PC-3 (cell line): ENCODE measurements at regions not wholly inside any gene's neighbourhood (a gene's known extent, or its start where the extent isn't known, plus 50 kb on each side); places are given as distances from the start of the nearest gene placed in this dataset.
"Not testable (repeated sequence)": the region's sequence is repeated elsewhere in the genome, so short reads cannot be mapped to it uniquely, and the experiment has no call there.

Experiments
- ATAC-seq: fragments of 200-7000 bp; cut with Tn5 transposase; 2 replicates; pipeline ENCODE4 v1.9.1; 2020; ENCODE audit warnings: mild to moderate bottlenecking, moderate library complexity
- BruUV-seq: library from RNA; stranded (reverse); fragments of 400-500 nt; replicated peaks from 2 replicates; lab custom pipeline; 2021; lab: Mats Ljungman, UMichigan
- CTCF ChIA-PET: fragments of 300-600 bp; sonication (Branson Sonifier 250); formaldehyde crosslinking; loops from one replicate; lab custom pipeline; 2022; ENCODE audit warnings: antibody characterized with exemption; lab: Charles Lee
- POLR2A ChIA-PET: fragments of 300-600 bp; sonication (Branson Sonifier 250); formaldehyde crosslinking; loops from one replicate; lab custom pipeline; 2022; ENCODE audit warnings: antibody characterized with exemption; ENCODE audit not compliant: unreplicated experiment; lab: Charles Lee
- DNase-seq: peaks from one replicate; pipeline ENCODE4 v3.0.0-alpha.2; 2015
- H2AFZ ChIP-seq: fragments of 300-600 bp; sonication (generic); 2 replicates; pipeline ENCODE4 v1.6.0; 2016; ENCODE audit warnings: antibody characterized with exemption, low read length
- H3F3A ChIP-seq: fragments of 300-600 bp; sonication (generic); one replicate; pipeline ENCODE4 v1.6.0; 2017; ENCODE audit warnings: antibody characterized with exemption, low read length, control low read depth, mild to moderate bottlenecking; ENCODE audit not compliant: unreplicated experiment
- H3K27ac ChIP-seq: fragments of 300-600 bp; sonication (generic); 2 replicates; pipeline ENCODE4 v1.5.1; 2016; ENCODE audit warnings: mild to moderate bottlenecking, low read length
- H3K27me3 ChIP-seq: fragments of 300-600 bp; sonication (generic); 2 replicates; pipeline ENCODE4 v1.6.1; 2016; ENCODE audit warnings: low read length, mixed read lengths
- H3K36me3 ChIP-seq: fragments of 300-600 bp; sonication (generic); 2 replicates; pipeline ENCODE4 v1.6.1; 2016; ENCODE audit warnings: low read depth, mixed run types, low read length, mixed read lengths
- H3K4me1 ChIP-seq: fragments of 300-600 bp; sonication (generic); 2 replicates; pipeline ENCODE4 v1.5.1; 2016; ENCODE audit warnings: low read length; ENCODE audit not compliant: insufficient read depth
- H3K4me2 ChIP-seq: fragments of 300-600 bp; sonication (generic); 2 replicates; pipeline ENCODE4 v1.6.0; 2016; ENCODE audit warnings: low read length
- H3K4me3 ChIP-seq: fragments of 300-600 bp; sonication (generic); 2 replicates; pipeline ENCODE4 v1.5.1; 2016; ENCODE audit warnings: mild to moderate bottlenecking, low read length, mixed read lengths
- H3K79me2 ChIP-seq: fragments of 300-600 bp; sonication (generic); 2 replicates; pipeline ENCODE4 v1.6.1; 2017; ENCODE audit warnings: low read length, mixed read lengths
- H3K9ac ChIP-seq: fragments of 300-600 bp; sonication (generic); 2 replicates; pipeline ENCODE4 v1.6.0; 2016; ENCODE audit warnings: mild to moderate bottlenecking, low read length
- H3K9me2 ChIP-seq: fragments of 300-600 bp; sonication (generic); replicated peaks from 2 replicates; pipeline ENCODE4 v1.6.1; 2016; ENCODE audit warnings: mixed run types, low read length, mixed read lengths
- H3K9me3 ChIP-seq: fragments of 300-600 bp; sonication (generic); 2 replicates; pipeline ENCODE4 v1.6.1; 2016; ENCODE audit warnings: low read length, mixed read lengths
- H4K20me1 ChIP-seq: fragments of 300-600 bp; sonication (generic); 2 replicates; pipeline ENCODE4 v1.6.1; 2016; ENCODE audit warnings: low read length, mixed read lengths
- CTCF ChIP-seq: fragments of 300-600 bp; sonication (generic); conservative IDR thresholded peaks from 2 replicates; pipeline ENCODE4 v1.5.1; 2017; ENCODE audit warnings: antibody characterized with exemption, low read depth, mild to moderate bottlenecking, low read length
- EZH2 ChIP-seq: fragments of 300-600 bp; sonication (generic); IDR thresholded peaks from one replicate; pipeline ENCODE4 v1.6.1; 2017; ENCODE audit warnings: antibody characterized with exemption, mild to moderate bottlenecking, low read length; ENCODE audit not compliant: unreplicated experiment
- EZH2phosphoT487 ChIP-seq: fragments of 300-600 bp; sonication (generic); IDR thresholded peaks from 2 replicates; pipeline ENCODE4 v1.6.1; 2018; ENCODE audit warnings: mild to moderate bottlenecking, antibody characterized with exemption, low read length, borderline replicate concordance
- intact Hi-C: fragments of 100-400 bp; cut with micrococcal nuclease; formaldehyde crosslinking; loops from 2 replicates; pipeline ENCODE4 v1.9.0; 2023

GRCh38 chr11:26867286-26867685 is 126.6 kb upstream of the FIBIN start:
- BruUV-seq: no TSS peak
- no peaks in the 10 kb centered on the region for H3K4me1 ChIP-seq
- no peaks in the 10 kb centered on the region for H3K9me2 ChIP-seq
- TF ChIP-seq EZH2 (no peak), EZH2phosphoT487 (no peak), CTCF (no peak)
- H3K36me3 ChIP-seq: no peaks in the 10 kb centered on the region
- H3K4me2 ChIP-seq: no peak overlapping the region
- DNase-seq: no peak
- H3K4me3 ChIP-seq: no peak overlapping the region
- H3K79me2 ChIP-seq: no peaks in the 10 kb centered on the region
- no peak overlapping the region for H3K9ac ChIP-seq
- ChIA-PET CTCF (no interaction called here), POLR2A (no interaction called here)
- H3K27ac ChIP-seq: no peak overlapping the region
- H2AFZ ChIP-seq: no peak overlapping the region
- H4K20me1 ChIP-seq: no peaks in the 10 kb centered on the region
- no peak for ATAC-seq
- H3K27me3 ChIP-seq: no peaks in the 10 kb centered on the region
- no peaks in the 10 kb centered on the region for H3F3A ChIP-seq
- intact Hi-C loops: no loop called here
- no peaks in the 10 kb centered on the region for H3K9me3 ChIP-seq

GRCh38 chr11:26878959-26879581 is 114.8 kb upstream of the FIBIN start:
- DNase-seq (no peak), ATAC-seq (no peak)
- Histone ChIP-seq H3K79me2 (no peaks in the 10 kb centered on the region), H3K9me2 (no peaks in the 10 kb centered on the region), H3K4me3 (no peak overlapping the region), H3K36me3 (no peaks in the 10 kb centered on the region), H4K20me1 (no peaks in the 10 kb centered on the region), H3K4me1 (no peaks in the 10 kb centered on the region), H3K9ac (no peak overlapping the region), H3K9me3 (no peaks in the 10 kb centered on the region), H3F3A (no peaks in the 10 kb centered on the region), H3K4me2 (no peak overlapping the region), H3K27me3 (no peaks in the 10 kb centered on the region), H3K27ac (no peak overlapping the region), H2AFZ (no peak overlapping the region)
- TF ChIP-seq CTCF: no peak
- no peak for TF ChIP-seq EZH2
- no peak for TF ChIP-seq EZH2phosphoT487
- CTCF ChIA-PET: no interaction called here
- no TSS peak for BruUV-seq
- POLR2A ChIA-PET: no interaction called here
- intact Hi-C loops: no loop called here

DNA sequence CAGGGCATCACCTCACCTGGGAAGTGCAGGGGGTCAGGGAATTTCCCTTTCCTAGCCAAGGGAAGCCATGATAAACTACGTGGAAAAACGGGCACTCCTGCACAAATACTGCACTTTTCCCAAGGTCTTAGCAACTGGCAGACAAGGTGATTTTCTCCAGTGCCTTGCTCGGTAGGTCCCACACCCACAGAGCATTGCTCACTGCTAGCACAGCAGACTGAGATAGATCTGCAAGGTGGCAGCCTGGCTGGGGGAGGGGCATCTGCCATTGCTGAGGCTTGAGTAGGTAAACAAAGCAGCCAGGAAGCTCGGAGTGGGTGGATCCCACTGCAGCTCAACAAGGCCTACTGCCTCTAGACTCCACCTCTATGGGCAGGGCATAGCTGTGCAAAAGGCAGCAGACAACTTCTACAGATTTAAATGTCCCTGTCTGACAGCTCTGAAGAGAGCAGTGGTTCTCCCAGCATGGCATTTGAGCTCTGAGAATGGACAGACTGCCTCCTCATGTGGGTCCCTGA is 111.5 kb upstream of the FIBIN start:
- H3K4me3 ChIP-seq, H3K9me3 ChIP-seq, H3K9ac ChIP-seq, H2AFZ ChIP-seq, H3K79me2 ChIP-seq, H3F3A ChIP-seq, H3K9me2 ChIP-seq, DNase-seq, BruUV-seq, H3K27ac ChIP-seq, H4K20me1 ChIP-seq, H3K4me1 ChIP-seq, H3K4me2 ChIP-seq, POLR2A ChIA-PET, ATAC-seq, H3K27me3 ChIP-seq, intact Hi-C loops, CTCF ChIA-PET, H3K36me3 ChIP-seq: not testable (repeated sequence)
